Ascending aorta (tissue), 2 donors: ENCODE measurements at regions not wholly inside any gene's neighbourhood (a gene's known extent, or its start where the extent isn't known, plus 50 kb on each side); places are given as distances from the start of the nearest gene placed in this dataset.

Source experiments
- DNase-seq, 2 donors: peaks; one replicate each; pipeline ENCODE4 v3.0.0-alpha.2; 2019; ENCODE audit warnings: low spot score in 2 of 2
- H3K27ac ChIP-seq, 2 donors: fragments of 200-600 bp; sonication (generic); one replicate each; pipeline ENCODE4 v1.5.1; 2016 to 2017; ENCODE audit warnings: mild to moderate bottlenecking in 1 of 2
- H3K27me3 ChIP-seq: fragments of 200-600 bp; sonication (generic); one replicate; pipeline ENCODE4 v1.5.1; 2017
- H3K36me3 ChIP-seq, 2 donors: fragments of 200-600 bp; sonication (generic); one replicate each; pipeline ENCODE4 v1.5.1; 2016
- H3K4me1 ChIP-seq, 2 donors: fragments of 200-600 bp; sonication (generic); one replicate each; pipeline ENCODE4 v1.5.1; 2016 to 2017; ENCODE audit warnings: mild to moderate bottlenecking in 1 of 2
- H3K4me3 ChIP-seq, 2 donors: fragments of 200-600 bp; sonication (generic); one replicate each; pipeline ENCODE4 v1.5.1; 2016 to 2017; ENCODE audit warnings: mild to moderate bottlenecking in 1 of 2
- H3K9me3 ChIP-seq, 2 donors: fragments of 200-600 bp; sonication (generic); one replicate each; pipeline ENCODE4 v1.5.1; 2016
- CTCF ChIP-seq, 3 experiments: fragments of 200-600 bp in 2 of 3; fragments of 450-650 bp in 1 of 3; sonication (generic) in 2 of 3; IDR thresholded peaks; one replicate each; pipeline ENCODE4 v1.5.1; 2016 to 2019; ENCODE audit warnings: antibody characterized with exemption in 3 of 3, mild to moderate bottlenecking in 1 of 3, moderate library complexity in 1 of 3
- intact Hi-C: fragments of 100-400 bp; cut with DNase I; formaldehyde crosslinking; loops from one replicate; pipeline ENCODE4 v1.15.1; 2023

DNA sequence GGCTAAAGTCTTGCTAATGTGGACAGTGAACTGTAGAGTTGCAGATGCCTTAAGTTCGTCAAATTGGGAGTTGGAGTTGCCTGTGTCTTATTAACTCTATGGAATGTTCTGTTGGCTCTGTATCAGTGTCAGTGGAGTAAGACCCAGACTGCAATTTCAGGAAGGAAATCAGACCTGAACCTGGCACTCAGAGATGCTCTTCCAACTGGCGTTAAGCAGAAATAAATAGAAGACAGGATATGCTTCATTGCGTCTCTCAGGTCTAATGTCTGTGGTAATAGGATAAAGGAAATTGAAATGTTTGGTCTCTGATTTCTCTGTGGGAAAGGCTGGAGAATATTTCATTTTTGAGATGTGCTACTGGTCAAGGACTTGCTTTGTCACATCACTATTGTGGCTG is 846.7 kb upstream of the ID2 start:
- Histone ChIP-seq H3K27ac (no peak overlapping the region), H3K27me3 (no peaks in the 10 kb centered on the region), H3K36me3 (no peaks in the 10 kb centered on the region), H3K4me3 (no peak overlapping the region), H3K9me3 (no peaks in the 10 kb centered on the region), H3K4me1 (no peaks in the 10 kb centered on the region)
- intact Hi-C loops = no loop called here
- TF ChIP-seq CTCF (IDR thresholded peaks at IDR 0.05) = no peak
- DNase-seq = no peak

- no peak for TF ChIP-seq CTCF (IDR thresholded peaks at IDR 0.05)
- H3K27ac ChIP-seq = no peak overlapping the region
- no peaks in the 10 kb centered on the region for H3K9me3 ChIP-seq
- no peaks in the 10 kb centered on the region for H3K4me1 ChIP-seq
- H3K4me3 ChIP-seq = no peak overlapping the region
- no peaks in the 10 kb centered on the region for H3K27me3 ChIP-seq
- DNase-seq = no peak
- H3K36me3 ChIP-seq = no peaks in the 10 kb centered on the region
- intact Hi-C loops = no loop called here
These were observed 845.9 kb upstream of the ID2 start for GRCh38 chr2:7835693-7836680.

- Histone ChIP-seq H3K36me3 (no peaks in the 10 kb centered on the region), H3K9me3 (no peaks in the 10 kb centered on the region), H3K4me3 (no peak overlapping the region), H3K4me1 (no peaks in the 10 kb centered on the region), H3K27ac (no peak overlapping the region), H3K27me3 (no peaks in the 10 kb centered on the region)
- DNase-seq = no peak
- intact Hi-C loops = no loop called here
- TF ChIP-seq CTCF (IDR thresholded peaks at IDR 0.05) = no peak
These were observed 844.6 kb upstream of the ID2 start for GRCh38 chr2:7837237-7837760.

DNA sequence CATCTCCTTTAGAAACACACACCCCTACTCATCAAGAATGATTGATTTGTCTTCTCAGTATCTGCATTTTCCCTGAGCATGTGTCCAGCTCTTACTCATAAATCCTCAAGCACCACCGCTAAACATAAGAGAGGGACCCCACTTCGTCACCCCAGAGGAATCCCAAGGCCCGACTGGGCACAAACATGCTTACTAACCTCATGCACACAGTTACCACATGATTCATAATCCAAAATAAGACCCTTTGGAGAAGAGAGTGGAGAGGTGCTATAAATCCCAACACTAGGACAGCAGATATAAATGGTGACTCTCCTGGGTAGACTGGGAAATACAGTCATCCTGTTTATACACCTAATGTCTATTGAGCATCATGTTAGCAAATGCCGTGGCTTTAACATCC is 843.2 kb upstream of the ID2 start:
- no peak overlapping the region for H3K27ac ChIP-seq
- H3K9me3 ChIP-seq = no peaks in the 10 kb centered on the region
- DNase-seq = no peak
- H3K27me3 ChIP-seq = no peaks in the 10 kb centered on the region
- intact Hi-C loops = no loop called here
- H3K36me3 ChIP-seq = no peaks in the 10 kb centered on the region
- H3K4me3 ChIP-seq = no peak overlapping the region
- no peak for TF ChIP-seq CTCF (IDR thresholded peaks at IDR 0.05)
- H3K4me1 ChIP-seq = no peaks in the 10 kb centered on the region

DNA sequence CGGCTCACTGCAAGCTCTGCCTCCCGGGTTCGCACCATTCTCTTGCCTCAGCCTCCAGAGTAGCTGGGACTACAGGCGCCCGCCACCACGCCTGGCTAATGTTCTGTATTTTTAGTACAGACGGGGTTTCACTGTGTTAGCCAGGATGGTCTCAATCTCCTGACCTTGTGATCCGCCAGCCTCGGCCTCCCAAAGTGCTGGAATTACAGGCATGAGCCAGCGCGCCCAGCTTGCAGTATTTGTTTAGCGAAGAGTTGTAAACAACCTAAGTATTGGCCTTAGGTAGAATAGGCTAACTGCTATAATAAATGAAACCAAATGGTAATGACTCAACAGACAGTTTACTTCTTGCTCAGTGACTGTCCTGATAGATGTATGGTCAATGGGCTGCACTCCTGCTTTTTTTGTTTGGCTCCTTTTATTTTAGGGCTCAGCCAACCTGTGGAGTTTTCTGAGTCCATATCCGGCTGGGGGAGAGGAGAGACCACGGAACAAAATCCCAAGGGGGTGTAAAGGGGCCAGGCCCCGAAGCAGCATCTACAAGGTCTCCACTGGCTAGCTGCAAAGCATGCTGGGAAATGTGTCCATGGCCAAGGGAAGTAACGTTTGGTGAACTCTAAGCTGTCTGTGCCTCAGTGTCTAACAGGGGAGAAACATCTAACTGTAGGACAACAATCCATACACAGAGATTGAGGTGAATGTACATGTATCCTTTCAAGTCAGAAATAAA is 841.0 kb upstream of the ID2 start:
- intact Hi-C loops = no loop called here
- H3K27me3 ChIP-seq = no peaks in the 10 kb centered on the region
- no peaks in the 10 kb centered on the region for H3K9me3 ChIP-seq
- no peak for TF ChIP-seq CTCF (IDR thresholded peaks at IDR 0.05)
- no peak for DNase-seq
- H3K4me3 ChIP-seq = no peak overlapping the region
- no peak overlapping the region for H3K27ac ChIP-seq
- H3K4me1 ChIP-seq = no peaks in the 10 kb centered on the region
- no peaks in the 10 kb centered on the region for H3K36me3 ChIP-seq
